GM19438 (cell line): ENCODE measurements at regions not wholly inside any gene's neighbourhood (a gene's known extent, or its start where the extent isn't known, plus 50 kb on each side); places are given as distances from the start of the nearest gene placed in this dataset.

ENCODE experiments used
- ATAC-seq: cut with Tn5 transposase; IDR thresholded peaks from one replicate; pipeline ENCODE4 v1.9.1; 2021; ENCODE audit warnings: low read depth; ENCODE audit not compliant: unreplicated experiment

- ATAC-seq = no peak
Observed at GRCh38 chr6:56407883-56408410, 160.6 kb upstream of the COL21A1 start.

- peak; percentile 59 for ATAC-seq
Observed at GRCh38 chr6:56406276-56407269, 159.2 kb upstream of the COL21A1 start.

GRCh38 chr6:56404599-56404998, 157.2 kb upstream of the COL21A1 start:
- ATAC-seq = no peak

- no peak for ATAC-seq
Observed at GRCh38 chr6:56403745-56404144, 156.4 kb upstream of the COL21A1 start.

- no peak for ATAC-seq
Observed at GRCh38 chr6:56401477-56402070, 154.2 kb upstream of the COL21A1 start.

- no peak for ATAC-seq
Observed at GRCh38 chr6:56400273-56400672, 152.9 kb upstream of the COL21A1 start.

- no peak for ATAC-seq
Observed at GRCh38 chr6:56399672-56400263, 152.4 kb upstream of the COL21A1 start.

- ATAC-seq = no peak
Observed at GRCh38 chr6:56399250-56399671, 151.9 kb upstream of the COL21A1 start.

GRCh38 chr6:56396435-56396834, 149.1 kb upstream of the COL21A1 start:
- no peak for ATAC-seq

- ATAC-seq = no peak
Observed at GRCh38 chr6:56393615-56394612, 146.5 kb upstream of the COL21A1 start.

- ATAC-seq = no peak
Observed at GRCh38 chr6:56388415-56388755, 141.0 kb upstream of the COL21A1 start.

GRCh38 chr6:56387621-56388414, 140.4 kb upstream of the COL21A1 start:
- no peak for ATAC-seq

GRCh38 chr6:56386717-56387116, 139.3 kb upstream of the COL21A1 start:
- ATAC-seq = no peak

- ATAC-seq = no peak
Observed at GRCh38 chr6:56385981-56386593, 138.7 kb upstream of the COL21A1 start.

- ATAC-seq = no peak
Observed at GRCh38 chr6:56383160-56383559, 135.8 kb upstream of the COL21A1 start.

GRCh38 chr6:56382416-56382940, 135.1 kb upstream of the COL21A1 start:
- no peak for ATAC-seq

GRCh38 chr6:56381801-56382251, 134.4 kb upstream of the COL21A1 start:
- no peak for ATAC-seq

GRCh38 chr6:56380476-56380875, 133.1 kb upstream of the COL21A1 start:
- no peak for ATAC-seq
